ENCODE measurements at regions not wholly inside any gene's neighbourhood (a gene's known extent, or its start where the extent isn't known, plus 50 kb on each side); places are given as distances from the start of the nearest gene placed in this dataset.

DNA sequence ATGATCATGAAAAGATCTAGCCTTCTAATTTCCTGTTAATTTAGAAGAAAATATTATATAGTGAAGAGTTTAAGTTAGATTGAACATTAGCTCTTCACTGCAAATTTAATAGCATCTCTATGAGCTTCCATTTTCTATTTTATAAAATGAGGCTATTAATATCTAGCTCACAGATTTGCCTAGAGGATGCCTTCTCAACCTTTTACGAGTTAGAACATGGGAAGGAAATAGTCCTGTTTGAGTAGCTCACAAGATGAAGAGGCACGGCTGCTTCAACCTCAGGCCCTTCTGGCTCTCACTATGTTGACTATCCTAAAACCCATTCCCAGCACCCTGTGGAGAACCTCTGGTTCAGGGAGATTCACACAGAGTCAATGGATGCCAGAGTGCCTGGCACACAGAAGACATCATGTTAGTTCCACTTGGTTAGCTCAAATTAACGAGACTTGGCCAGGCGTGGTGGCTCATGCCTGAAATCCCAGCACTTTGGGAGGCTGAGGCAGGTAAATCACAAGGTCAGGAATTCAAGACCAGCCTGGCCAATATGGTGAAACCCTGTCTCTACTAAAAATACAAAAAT is 97.9 kb upstream of the GUCY1A1 start (continued):
- no peak for TF ChIP-seq ZNF19 (tag by site-specific recombination; IDR thresholded peaks at IDR 0.05; ENCODE audit: low read depth)
- TF ChIP-seq ZNF239 (tag by site-specific recombination; IDR thresholded peaks at IDR 0.05) = no peak
- no peak for TF ChIP-seq ZNF621 (tag by site-specific recombination; IDR thresholded peaks at IDR 0.05)
- TF ChIP-seq, protein P1, sequence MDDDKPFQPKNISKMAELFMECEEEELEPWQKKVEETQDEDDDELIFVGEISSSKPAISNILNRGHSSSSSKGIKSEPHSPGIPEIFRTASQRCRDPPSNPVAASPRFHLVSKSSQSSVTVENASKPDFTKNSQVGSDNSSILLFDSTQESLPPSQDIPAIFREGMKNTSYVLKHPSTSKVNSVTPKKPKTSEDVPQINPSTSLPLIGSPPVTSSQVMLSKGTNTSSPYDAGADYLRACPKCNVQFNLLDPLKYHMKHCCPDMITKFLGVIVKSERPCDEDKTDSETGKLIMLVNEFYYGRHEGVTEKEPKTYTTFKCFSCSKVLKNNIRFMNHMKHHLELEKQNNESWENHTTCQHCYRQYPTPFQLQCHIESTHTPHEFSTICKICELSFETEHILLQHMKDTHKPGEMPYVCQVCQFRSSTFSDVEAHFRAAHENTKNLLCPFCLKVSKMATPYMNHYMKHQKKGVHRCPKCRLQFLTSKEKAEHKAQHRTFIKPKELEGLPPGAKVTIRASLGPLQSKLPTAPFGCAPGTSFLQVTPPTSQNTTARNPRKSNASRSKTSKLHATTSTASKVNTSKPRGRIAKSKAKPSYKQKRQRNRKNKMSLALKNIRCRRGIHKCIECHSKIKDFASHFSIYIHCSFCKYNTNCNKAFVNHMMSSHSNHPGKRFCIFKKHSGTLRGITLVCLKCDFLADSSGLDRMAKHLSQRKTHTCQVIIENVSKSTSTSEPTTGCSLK (tag by site-specific recombination; IDR thresholded peaks at IDR 0.05) = no peak
- no peak for TF ChIP-seq ZNF664 (tag by site-specific recombination; IDR thresholded peaks at IDR 0.05)
- TF ChIP-seq ZNF148 (tag by site-specific recombination; IDR thresholded peaks at IDR 0.05; ENCODE audit: borderline replicate concordance) = no peak
- TF ChIP-seq GFI1B (tag by site-specific recombination; IDR thresholded peaks at IDR 0.05) = no peak
- no peak for TF ChIP-seq ZNF501 (tag by site-specific recombination; IDR thresholded peaks at IDR 0.05)

DNA sequence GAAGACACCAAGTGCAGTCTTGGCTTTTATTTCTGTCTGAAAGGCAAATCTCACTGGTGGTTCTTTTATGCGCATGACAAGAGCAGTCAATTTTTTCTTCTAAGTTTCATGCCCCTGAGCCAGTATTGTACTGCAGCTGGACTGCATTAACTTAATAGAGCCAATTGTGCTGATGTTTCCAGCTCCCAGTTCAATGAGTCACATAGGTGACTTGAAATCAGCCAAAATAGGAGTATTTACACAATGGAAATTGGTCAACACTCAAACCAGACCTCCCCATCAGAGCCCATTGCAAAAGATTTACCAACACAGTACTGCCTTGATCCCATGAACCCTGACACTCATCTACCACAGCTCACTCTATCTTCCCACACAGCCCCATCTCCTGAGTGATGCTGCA is 100.3 kb upstream of the GUCY1A1 start:
- TF ChIP-seq ZNF580 (tag by site-specific recombination; IDR thresholded peaks at IDR 0.05) (no peak), ZNF19 (tag by site-specific recombination; IDR thresholded peaks at IDR 0.05; ENCODE audit: low read depth) (no peak), ZNF146 (tag by site-specific recombination; IDR thresholded peaks at IDR 0.05) (no peak), ELK4 (IDR thresholded peaks at IDR 0.05; ENCODE audit: borderline replicate concordance, low read depth, low read length) (no peak), ZNF221 (tag by site-specific recombination; IDR thresholded peaks at IDR 0.05; ENCODE audit: borderline replicate concordance) (no peak), ZNF16 (tag by site-specific recombination; IDR thresholded peaks at IDR 0.05; ENCODE audit: low read depth) (no peak)
- POLR2A ChIA-PET = no interaction called here

DNA sequence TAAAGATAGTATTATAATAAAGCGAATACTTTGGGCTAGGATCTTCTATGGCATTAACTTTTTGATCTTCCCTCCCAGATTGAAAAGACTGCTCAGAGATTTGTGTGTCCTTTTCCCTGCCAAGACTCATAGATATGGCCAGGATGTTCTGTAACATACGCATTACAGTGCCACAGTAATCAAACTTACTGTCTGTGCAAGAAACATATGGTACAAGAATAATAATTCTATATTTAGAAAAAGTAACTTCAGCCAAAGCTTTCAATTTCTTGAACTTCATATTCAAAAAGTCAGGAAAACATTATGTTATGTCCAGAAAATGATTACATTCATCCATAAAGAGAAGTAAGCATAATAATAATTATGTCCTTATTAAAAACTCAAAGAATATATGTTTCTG is 100.9 kb upstream of the GUCY1A1 start:
- Histone ChIP-seq H3K4me1 (ENCODE audit: control insufficient read depth, insufficient read depth, low read length) (no peaks in the 10 kb centered on the region), H3K9me3 (ENCODE audit: control insufficient read depth, insufficient read depth, low read depth, low read length) (no peaks in the 10 kb centered on the region), H3K36me3 (ENCODE audit: control insufficient read depth in 2 of 2, insufficient read depth in 1 of 2, low read length in 2 of 2) (no peaks in the 10 kb centered on the region), H3K4me3 (ENCODE audit: low read depth, low read length) (no peak overlapping the region), H3K27ac (ENCODE audit: extremely low read depth, low read depth, low read length) (no peak overlapping the region)
- TF ChIP-seq ZNF548 (tag by site-specific recombination; IDR thresholded peaks at IDR 0.05) (no peak), ZBTB17 (tag by site-specific recombination; IDR thresholded peaks at IDR 0.05) (no peak), PRDM2 (tag by site-specific recombination; IDR thresholded peaks at IDR 0.05; ENCODE audit: borderline replicate concordance) (no peak), ZNF121 (tag by site-specific recombination; IDR thresholded peaks at IDR 0.05) (no peak)
- TF ChIP-seq, protein P2, sequence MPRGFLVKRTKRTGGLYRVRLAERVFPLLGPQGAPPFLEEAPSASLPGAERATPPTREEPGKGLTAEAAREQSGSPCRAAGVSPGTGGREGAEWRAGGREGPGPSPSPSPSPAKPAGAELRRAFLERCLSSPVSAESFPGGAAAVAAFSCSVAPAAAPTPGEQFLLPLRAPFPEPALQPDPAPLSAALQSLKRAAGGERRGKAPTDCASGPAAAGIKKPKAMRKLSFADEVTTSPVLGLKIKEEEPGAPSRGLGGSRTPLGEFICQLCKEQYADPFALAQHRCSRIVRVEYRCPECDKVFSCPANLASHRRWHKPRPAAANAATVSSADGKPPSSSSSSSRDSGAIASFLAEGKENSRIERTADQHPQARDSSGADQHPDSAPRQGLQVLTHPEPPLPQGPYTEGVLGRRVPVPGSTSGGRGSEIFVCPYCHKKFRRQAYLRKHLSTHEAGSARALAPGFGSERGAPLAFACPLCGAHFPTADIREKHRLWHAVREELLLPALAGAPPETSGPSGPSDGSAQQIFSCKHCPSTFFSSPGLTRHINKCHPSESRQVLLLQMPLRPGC (tag by site-specific recombination; IDR thresholded peaks at IDR 0.05) = no peak
- POLR2A ChIA-PET = no interaction called here
- CTCF ChIA-PET = no interaction called here

More for the DNA sequence above, 100.3 kb upstream of the GUCY1A1 start:
- Histone ChIP-seq H3K36me3 (ENCODE audit: control insufficient read depth in 2 of 2, insufficient read depth in 1 of 2, low read length in 2 of 2) (no peaks in the 10 kb centered on the region), H3K9me3 (ENCODE audit: control insufficient read depth, insufficient read depth, low read depth, low read length) (no peaks in the 10 kb centered on the region), H3K27ac (ENCODE audit: extremely low read depth, low read depth, low read length) (no peak overlapping the region), H3K4me3 (ENCODE audit: low read depth, low read length) (no peak overlapping the region), H3K4me1 (ENCODE audit: control insufficient read depth, insufficient read depth, low read length) (no peaks in the 10 kb centered on the region)
- CTCF ChIA-PET = no interaction called here

All from HEK293 (cell line).